CD14-positive monocyte (primary cell): ENCODE measurements at regions not wholly inside any gene's neighbourhood (a gene's known extent, or its start where the extent isn't known, plus 50 kb on each side); places are given as distances from the start of the nearest gene placed in this dataset.

Source experiments
- DNase-seq, 3 donors: peaks; one replicate each; pipeline ENCODE4 v3.0.0-alpha.2; 2011 to 2022
- H2AFZ ChIP-seq: 2 replicates; pipeline ENCODE4 v1.6.0; 2012; ENCODE audit warnings: mild to moderate bottlenecking, low read depth, low read length, inconsistent platforms; ENCODE audit not compliant: insufficient read depth, poor library complexity, severe bottlenecking
- H3K27ac ChIP-seq, 2 donors: 1 replicate in 1 of 2; 2 replicates in 1 of 2; pipeline ENCODE4 v1.5.1; 2012 to 2013; ENCODE audit warnings: low read length in 2 of 2, control low read depth in 1 of 2, inconsistent platforms in 1 of 2, low read depth in 1 of 2, mild to moderate bottlenecking in 1 of 2
- H3K27me3 ChIP-seq, 2 donors: one replicate each; pipeline versions ENCODE4 v1.6.0 to v1.6.1; 2011 to 2013; ENCODE audit warnings: low read length in 2 of 2; ENCODE audit not compliant: control insufficient read depth in 2 of 2, insufficient read depth in 2 of 2
- H3K36me3 ChIP-seq, 2 donors: replicated peaks in 1 of 2; 1 replicate in 1 of 2; 2 replicates in 1 of 2; pipeline versions ENCODE4 v1.5.1 to v1.6.1; 2012 to 2013; ENCODE audit warnings: low read length in 2 of 2, control low read depth in 1 of 2, inconsistent platforms in 1 of 2, mild to moderate bottlenecking in 1 of 2; ENCODE audit not compliant: insufficient read depth in 2 of 2, control insufficient read depth in 1 of 2
- H3K4me1 ChIP-seq, 2 donors: 1 replicate in 1 of 2; 2 replicates in 1 of 2; pipeline versions ENCODE4 v1.5.1 to v1.6.1; 2012 to 2013; ENCODE audit warnings: low read length in 2 of 2, control low read depth in 1 of 2, inconsistent platforms in 1 of 2, mild to moderate bottlenecking in 1 of 2, moderate library complexity in 1 of 2; ENCODE audit not compliant: insufficient read depth in 2 of 2, control insufficient read depth in 1 of 2
- H3K4me2 ChIP-seq: replicated peaks from 2 replicates; pipeline ENCODE3; 2012; ENCODE audit warnings: low read length, moderate library complexity, mild to moderate bottlenecking; ENCODE audit not compliant: poor library complexity, severe bottlenecking; ENCODE audit errors: extremely low read depth
- H3K4me3 ChIP-seq, 3 experiments: fragments of 200-600 bp in 1 of 3; sonication (generic) in 1 of 3; replicated peaks in 1 of 3; 1 replicate in 2 of 3; 2 replicates in 1 of 3; pipeline ENCODE4 v1.5.1; 2011 to 2013; ENCODE audit warnings: low read length in 3 of 3, mild to moderate bottlenecking in 3 of 3, control low read depth in 2 of 3, low read depth in 2 of 3, inconsistent platforms in 1 of 3, moderate library complexity in 1 of 3
- H3K79me2 ChIP-seq: 2 replicates; pipeline ENCODE4 v1.6.0; 2012; ENCODE audit warnings: mild to moderate bottlenecking, control low read depth, inconsistent platforms, low read length, moderate library complexity; ENCODE audit not compliant: insufficient read depth
- H3K9ac ChIP-seq: 2 replicates; pipeline ENCODE4 v1.6.0; 2017; ENCODE audit warnings: low read length, mild to moderate bottlenecking; ENCODE audit not compliant: insufficient read depth, poor library complexity, severe bottlenecking
- H3K9me3 ChIP-seq, 2 donors: replicated peaks in 1 of 2; 1 replicate in 1 of 2; 2 replicates in 1 of 2; pipeline versions ENCODE4 v1.5.1 to v1.6.1; 2012 to 2013; ENCODE audit warnings: low read length in 2 of 2, control low read depth in 1 of 2; ENCODE audit not compliant: control insufficient read depth in 1 of 2, insufficient read depth in 1 of 2
- H4K20me1 ChIP-seq: 2 replicates; pipeline ENCODE4 v1.6.0; 2012; ENCODE audit warnings: mild to moderate bottlenecking, low read length, control low read depth, moderate library complexity; ENCODE audit not compliant: insufficient read depth
- H3K27ac Mint-ChIP-seq, 7 donors: one replicate each; pipeline ENCODE4 v1.8.0; 2020; ENCODE audit warnings: mild to moderate bottlenecking in 7 of 7, mixed read lengths in 7 of 7, moderate library complexity in 6 of 7, inconsistent platforms in 2 of 7
- H3K27me3 Mint-ChIP-seq, 3 donors: one replicate each; pipeline ENCODE4 v1.8.0; 2021 to 2022; ENCODE audit warnings: low read depth in 3 of 3, mild to moderate bottlenecking in 3 of 3, mixed read lengths in 3 of 3, moderate library complexity in 3 of 3, inconsistent platforms in 1 of 3
- H3K36me3 Mint-ChIP-seq, 2 donors: one replicate each; pipeline ENCODE4 v1.8.0; 2020; ENCODE audit warnings: mixed read lengths in 2 of 2, inconsistent platforms in 1 of 2, mild to moderate bottlenecking in 1 of 2
- H3K4me1 Mint-ChIP-seq: one replicate; pipeline ENCODE4 v1.8.0; 2020; ENCODE audit warnings: mild to moderate bottlenecking, mixed read lengths
- H3K4me3 Mint-ChIP-seq, 2 donors: one replicate each; pipeline ENCODE4 v1.8.0; 2020; ENCODE audit warnings: mild to moderate bottlenecking in 2 of 2, mixed read lengths in 2 of 2, moderate library complexity in 1 of 2
- H3K9me3 Mint-ChIP-seq, 7 donors: one replicate each; pipeline ENCODE4 v1.8.0; 2020 to 2022; ENCODE audit warnings: mixed read lengths in 7 of 7, mild to moderate bottlenecking in 6 of 7, moderate library complexity in 6 of 7, inconsistent platforms in 2 of 7
- CTCF ChIP-seq: fragments of 200-600 bp; IDR thresholded peaks from one replicate; pipeline ENCODE4 v1.8.0; 2022; ENCODE audit warnings: antibody characterized with exemption, mild to moderate bottlenecking
- WGBS: methylation state at CpG from one replicate; pipeline ENCODE4 v1.1.5; 2013; ENCODE audit warnings: missing lambda C conversion rate; ENCODE audit not compliant: insufficient coverage; 5-methylcytosine and 5-hydroxymethylcytosine counted together
- intact Hi-C, 2 donors: fragments of 100-400 bp; cut with micrococcal nuclease; formaldehyde crosslinking; loops; one replicate each; pipeline versions ENCODE4 v1.15.0 to v1.15.1; 2023

DNA sequence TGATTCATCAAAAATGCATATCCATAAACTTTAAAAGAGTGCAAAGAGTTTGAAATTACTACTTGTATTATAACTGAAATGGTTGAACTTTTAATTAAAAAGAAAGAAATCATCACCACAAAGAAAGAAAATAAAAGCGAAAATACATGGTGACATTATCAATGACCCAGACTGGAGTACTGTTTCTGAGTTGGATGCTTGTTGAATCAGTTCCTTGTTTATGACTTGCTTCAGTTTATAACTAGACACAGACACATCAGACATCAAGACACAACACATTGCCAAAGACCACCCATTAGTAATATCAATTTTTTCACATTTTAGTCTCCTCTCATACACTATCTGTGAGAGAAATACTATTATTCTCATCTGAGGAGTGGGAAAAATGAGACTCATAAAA lies 293.0 kb downstream of the MRPL39 start:
- no peak for DNase-seq
- H3K4me3 Mint-ChIP-seq: no peak overlapping the region
- Histone ChIP-seq H3K4me3 (no peak overlapping the region), H3K79me2 (no peaks in the 10 kb centered on the region), H2AFZ (no peak overlapping the region), H3K27ac (no peak overlapping the region), H3K27me3 (no peaks in the 10 kb centered on the region), H3K9ac (no peak overlapping the region), H3K9me3 (peaks cover 0 to under 1% of the 10 kb centered on the region in 2 donors), H3K4me2 (no peak overlapping the region), H3K36me3 (no peaks in the 10 kb centered on the region), H3K4me1 (no peaks in the 10 kb centered on the region), H4K20me1 (no peaks in the 10 kb centered on the region)
- H3K9me3 Mint-ChIP-seq: peaks cover 0 to 6% (median under 1%) of the 10 kb centered on the region in 7 donors
- no peak for TF ChIP-seq CTCF
- H3K36me3 Mint-ChIP-seq: no peaks in the 10 kb centered on the region
- no CpG with 5 or more reads among the region's 1 CpG for WGBS
- no peak overlapping the region for H3K27ac Mint-ChIP-seq
- H3K27me3 Mint-ChIP-seq: peaks cover 0 to 3% (median 2%) of the 10 kb centered on the region in 3 donors
- intact Hi-C loops: no loop called here
- H3K4me1 Mint-ChIP-seq: no peaks in the 10 kb centered on the region

GRCh38 chr21:25313829-25314228 lies 293.5 kb downstream of the MRPL39 start:
- no peak for DNase-seq
- Histone ChIP-seq H3K4me2 (no peak overlapping the region), H3K79me2 (no peaks in the 10 kb centered on the region), H3K27me3 (no peaks in the 10 kb centered on the region), H3K9me3 (peaks cover 4 to 5% of the 10 kb centered on the region in 2 donors), H3K9ac (no peak overlapping the region), H2AFZ (no peak overlapping the region), H4K20me1 (no peaks in the 10 kb centered on the region), H3K36me3 (no peaks in the 10 kb centered on the region), H3K27ac (no peak overlapping the region), H3K4me1 (no peaks in the 10 kb centered on the region), H3K4me3 (no peak overlapping the region)
- Mint-ChIP-seq H3K4me1 (no peaks in the 10 kb centered on the region), H3K4me3 (no peak overlapping the region), H3K27ac (no peak overlapping the region), H3K27me3 (peaks cover 0 to 3% (median 2%) of the 10 kb centered on the region in 3 donors), H3K36me3 (no peaks in the 10 kb centered on the region), H3K9me3 (peaks cover 0 to 10% (median 5%) of the 10 kb centered on the region in 7 donors)
- no CpG with 5 or more reads among the region's 3 CpGs for WGBS
- no peak for TF ChIP-seq CTCF
- intact Hi-C loops: no loop called here
